Activated CD4-positive, alpha-beta T cell treated with anti-CD3 and anti-CD28 coated beads, Interleukin-2, Interleukin-6, amounts not matched to agents 100 ng/mL and 50 ng/mL, durations not matched to agents 16 hours and 8 hours (primary cell): ENCODE measurements at regions not wholly inside any gene's neighbourhood (a gene's known extent, or its start where the extent isn't known, plus 50 kb on each side); places are given as distances from the start of the nearest gene placed in this dataset.

Source experiments
- DNase-seq: peaks from one replicate; pipeline ENCODE4 v3.0.0-alpha.2; 2020

- DNase-seq = no peak
Observed at GRCh38 chr16:64215730-64216129, 906.1 kb downstream of the CDH11 start.

GRCh38 chr16:64211331-64211730 lies 910.5 kb downstream of the CDH11 start:
- DNase-seq = no peak

GRCh38 chr16:64206862-64207261 lies 915.0 kb downstream of the CDH11 start:
- DNase-seq = no peak

GRCh38 chr16:64203126-64203525 lies 918.7 kb downstream of the CDH11 start:
- DNase-seq = no peak

- DNase-seq = no peak
Observed at GRCh38 chr16:64202571-64202970, 919.3 kb downstream of the CDH11 start.

- DNase-seq = no peak
Observed at GRCh38 chr16:64196444-64196843, 925.4 kb downstream of the CDH11 start.

- DNase-seq = no peak
Observed at GRCh38 chr16:64185954-64186353, 935.9 kb downstream of the CDH11 start.

- no peak for DNase-seq
Observed at GRCh38 chr16:64184156-64184555, 937.7 kb downstream of the CDH11 start.

- DNase-seq = no peak
Observed at GRCh38 chr16:64182985-64183384, 938.9 kb downstream of the CDH11 start.

- no peak for DNase-seq
Observed at GRCh38 chr16:64181271-64181925, 940.5 kb downstream of the CDH11 start.

GRCh38 chr16:64180136-64180900 lies 941.5 kb downstream of the CDH11 start:
- DNase-seq = no peak

GRCh38 chr16:64174327-64174726 lies 947.5 kb downstream of the CDH11 start:
- DNase-seq = no peak

GRCh38 chr16:64172652-64173051 lies 949.2 kb downstream of the CDH11 start:
- no peak for DNase-seq

- no peak for DNase-seq
Observed at GRCh38 chr16:64172226-64172625, 949.6 kb downstream of the CDH11 start.

- no peak for DNase-seq
Observed at GRCh38 chr16:64171632-64172031, 950.2 kb downstream of the CDH11 start.

- no peak for DNase-seq
Observed at GRCh38 chr16:64168371-64168770, 953.5 kb downstream of the CDH11 start.

GRCh38 chr16:64167936-64168335 lies 953.9 kb downstream of the CDH11 start:
- no peak for DNase-seq

- no peak for DNase-seq
Observed at GRCh38 chr16:64165368-64165767, 956.5 kb downstream of the CDH11 start.

- DNase-seq = no peak
Observed at GRCh38 chr16:64162613-64163375, 959.1 kb downstream of the CDH11 start.

- no peak for DNase-seq
Observed at GRCh38 chr16:64159976-64160375, 961.9 kb downstream of the CDH11 start.

- no peak for DNase-seq
Observed at GRCh38 chr16:64158941-64159588, 962.8 kb downstream of the CDH11 start.

GRCh38 chr16:64153718-64154117 lies 968.1 kb downstream of the CDH11 start:
- DNase-seq = no peak
